Pancreas (tissue), 10 donors: ENCODE measurements at regions not wholly inside any gene's neighbourhood (a gene's known extent, or its start where the extent isn't known, plus 50 kb on each side); places are given as distances from the start of the nearest gene placed in this dataset.

Experiments
- ATAC-seq, 4 donors: fragments of 200-7000 bp; cut with Tn5 transposase; one replicate each; pipeline versions ENCODE4 v1.8.0 to v1.9.1; 2020; ENCODE audit warnings: mild to moderate bottlenecking in 4 of 4, moderate library complexity in 4 of 4
- DNase-seq, 6 donors: peaks; one replicate each; pipeline ENCODE4 v3.0.0-alpha.2; 2020
- FAIRE-seq: peaks from 2 replicates; lab custom pipeline; 2012; peaks lifted over from hg19 to GRCh38; lab: Jason Lieb, UNC
- H3K27ac ChIP-seq, 4 donors: fragments of 200-600 bp; sonication (generic); 1 replicate in 3 of 4; 2 replicates in 1 of 4; pipeline versions ENCODE4 v1.5.0 to v1.8.0; 2020
- H3K27me3 ChIP-seq, 4 donors: fragments of 200-600 bp; one replicate each; pipeline ENCODE4 v1.8.0; 2021
- H3K36me3 ChIP-seq, 3 donors: fragments of 200-600 bp; sonication (generic) in 1 of 3; one replicate each; pipeline versions ENCODE4 v1.5.0 to v1.8.0; 2020 to 2021
- H3K4me1 ChIP-seq, 3 donors: fragments of 200-600 bp; one replicate each; pipeline ENCODE4 v1.8.0; 2021
- H3K4me3 ChIP-seq, 4 donors: fragments of 200-600 bp; sonication (generic) in 2 of 4; one replicate each; pipeline versions ENCODE4 v1.5.0 to v1.8.0; 2020 to 2021
- H3K9me3 ChIP-seq, 4 donors: fragments of 200-600 bp; one replicate each; pipeline ENCODE4 v1.8.0; 2021
- WGBS, 2 donors: extraction: QIAGEN DNeasy Blood & Tissue Kit; methylation state at CpG; one replicate each; pipeline ENCODE4 v1.1.7; 2013; 5-methylcytosine and 5-hydroxymethylcytosine counted together
- intact Hi-C, 3 donors: fragments of 100-400 bp; cut with DNase I; formaldehyde crosslinking; loops; one replicate each; pipeline versions ENCODE4 v1.11.1 to v1.14.2; 2022
- TF ChIP-seq, protein P1 (sequence below), 4 donors: fragments of 200-600 bp; sonication (generic) in 3 of 4; IDR thresholded peaks; one replicate each; pipeline versions ENCODE4 v1.5.0 to v1.8.0; 2021; ENCODE audit warnings: antibody characterized with exemption in 4 of 4
- donor health status: healthy with polysubstance abuse.
- donor health status: DM: no; HTN: no; CAD: no; lungs with moderate emphysema.
- donor health status: DM: no; HTN: no; CAD: no.
- donor health status: control.
- donor health status: control.
- donor health status: Bipolar disorder and iron deficiency.
- donor health status: DM: yes; HTN: yes; CAD: no.
- donor health status: DM: no; HTN: no; CAD: no.
- donor health status: DM: no; HTN: no; CAD: no.
- donor health status: DM: yes; HTN: yes; CAD: no.

DNA sequence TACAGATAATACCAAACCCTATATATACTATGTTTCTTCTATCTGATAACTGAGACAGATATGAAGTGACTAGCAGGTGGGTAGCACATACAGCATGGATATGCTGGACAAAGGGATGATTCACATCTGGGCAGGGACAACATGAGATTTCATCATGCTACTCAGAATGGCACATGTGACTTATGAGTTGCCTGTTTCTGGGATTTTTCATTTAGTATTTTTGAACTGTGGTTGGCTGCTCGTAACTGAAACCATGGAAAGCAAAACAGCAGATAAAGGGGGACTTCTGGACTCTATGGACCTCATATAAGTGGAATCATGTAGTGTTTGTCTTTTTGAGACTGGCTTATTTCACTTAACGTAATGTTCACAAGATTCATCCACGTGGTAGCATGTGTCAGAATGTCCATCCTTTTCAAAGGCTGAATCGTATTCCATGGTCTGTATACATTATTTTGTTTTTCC lies 883.0 kb downstream of the TBC1D22A start:
- Histone ChIP-seq H3K4me3 (no peak overlapping the region), H3K4me1 (no peaks in the 10 kb centered on the region), H3K27me3 (no peaks in the 10 kb centered on the region), H3K27ac (no peak overlapping the region), H3K9me3 (no peaks in the 10 kb centered on the region), H3K36me3 (no peaks in the 10 kb centered on the region)
- 60 to 68% methylated on average over 4 of the region's 4 CpGs for WGBS, 2 donors
- no peak for DNase-seq
- FAIRE-seq: no peak
- no peak for ATAC-seq
- intact Hi-C loops: no loop called here
- TF ChIP-seq, protein P1, sequence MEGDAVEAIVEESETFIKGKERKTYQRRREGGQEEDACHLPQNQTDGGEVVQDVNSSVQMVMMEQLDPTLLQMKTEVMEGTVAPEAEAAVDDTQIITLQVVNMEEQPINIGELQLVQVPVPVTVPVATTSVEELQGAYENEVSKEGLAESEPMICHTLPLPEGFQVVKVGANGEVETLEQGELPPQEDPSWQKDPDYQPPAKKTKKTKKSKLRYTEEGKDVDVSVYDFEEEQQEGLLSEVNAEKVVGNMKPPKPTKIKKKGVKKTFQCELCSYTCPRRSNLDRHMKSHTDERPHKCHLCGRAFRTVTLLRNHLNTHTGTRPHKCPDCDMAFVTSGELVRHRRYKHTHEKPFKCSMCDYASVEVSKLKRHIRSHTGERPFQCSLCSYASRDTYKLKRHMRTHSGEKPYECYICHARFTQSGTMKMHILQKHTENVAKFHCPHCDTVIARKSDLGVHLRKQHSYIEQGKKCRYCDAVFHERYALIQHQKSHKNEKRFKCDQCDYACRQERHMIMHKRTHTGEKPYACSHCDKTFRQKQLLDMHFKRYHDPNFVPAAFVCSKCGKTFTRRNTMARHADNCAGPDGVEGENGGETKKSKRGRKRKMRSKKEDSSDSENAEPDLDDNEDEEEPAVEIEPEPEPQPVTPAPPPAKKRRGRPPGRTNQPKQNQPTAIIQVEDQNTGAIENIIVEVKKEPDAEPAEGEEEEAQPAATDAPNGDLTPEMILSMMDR (IDR thresholded peaks at IDR 0.05): no peak

DNA sequence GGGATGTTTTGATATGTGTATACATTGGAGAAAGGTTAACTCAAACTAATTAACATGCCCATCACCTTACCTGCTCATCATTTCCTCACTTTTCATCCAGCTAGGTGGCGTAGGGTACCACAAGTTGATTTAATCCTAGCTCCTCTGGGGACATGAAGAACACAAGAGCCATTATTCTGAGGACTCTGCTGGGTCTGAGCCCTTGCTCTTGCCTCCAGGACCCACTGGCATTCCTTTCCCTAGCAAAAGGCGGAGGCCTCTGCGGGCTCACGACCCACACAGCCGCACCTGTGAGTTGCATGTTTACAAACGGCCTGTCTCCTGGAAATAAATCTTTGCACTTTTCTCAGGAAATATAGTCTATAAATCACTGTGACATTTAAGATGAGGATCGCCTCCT lies 871.9 kb downstream of the TBC1D22A start:
- no peak for DNase-seq
- TF ChIP-seq, protein P1 (IDR thresholded peaks at IDR 0.05): no peak

DNA sequence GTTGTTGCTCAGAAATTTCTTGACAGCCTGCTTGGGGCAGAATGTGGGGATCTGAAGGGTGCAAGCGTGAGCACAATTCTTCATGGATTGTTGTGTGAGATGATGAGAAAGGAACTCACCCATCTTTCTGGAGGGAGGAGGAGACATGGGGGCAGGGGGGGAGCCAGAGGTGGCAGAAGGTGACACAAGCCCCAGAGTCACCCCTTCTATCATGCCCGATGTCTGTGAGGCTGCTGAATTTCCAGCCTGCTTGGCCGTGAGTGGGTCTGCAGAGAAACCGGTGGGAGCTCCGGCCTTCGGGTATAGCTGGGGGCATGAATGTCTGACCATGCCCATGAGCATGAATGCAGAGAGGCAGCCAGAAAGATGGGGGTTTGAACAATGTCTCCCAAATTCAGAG lies 870.7 kb downstream of the TBC1D22A start:
- Histone ChIP-seq H3K27me3 (peaks cover 0 to 3% (median 0%) of the 10 kb centered on the region in 4 donors), H3K27ac (no peak overlapping the region), H3K4me1 (no peaks in the 10 kb centered on the region), H3K36me3 (no peaks in the 10 kb centered on the region), H3K9me3 (no peaks in the 10 kb centered on the region), H3K4me3 (no peak overlapping the region)
- FAIRE-seq: no peak
- no peak for ATAC-seq
- DNase-seq: no peak
- TF ChIP-seq, protein P1 (IDR thresholded peaks at IDR 0.05): no peak
- WGBS, 2 donors: 80 to 90% methylated on average over 6 of the region's 6 CpGs
- intact Hi-C loops: loop anchor here in 1 of 3 donors (5.0 kb wide), 1 partner anchor 51 kb away; no protein-coding TSS in a partner anchor

More for the DNA sequence above, 871.9 kb downstream of the TBC1D22A start:
- no peak overlapping the region for H3K4me3 ChIP-seq
- no peaks in the 10 kb centered on the region for H3K36me3 ChIP-seq
- intact Hi-C loops: loop anchor here in 1 of 3 donors (5.0 kb wide), 1 partner anchor 52 kb away; no protein-coding TSS in a partner anchor
- H3K27me3 ChIP-seq: peaks cover 0 to 3% (median 0%) of the 10 kb centered on the region in 4 donors
- no peak overlapping the region for H3K27ac ChIP-seq
- ATAC-seq (no peak), FAIRE-seq (no peak)
- no peaks in the 10 kb centered on the region for H3K9me3 ChIP-seq
- H3K4me1 ChIP-seq: no peaks in the 10 kb centered on the region
- WGBS, 2 donors: 45 to 49% methylated on average over 7 of the region's 7 CpGs

DNA sequence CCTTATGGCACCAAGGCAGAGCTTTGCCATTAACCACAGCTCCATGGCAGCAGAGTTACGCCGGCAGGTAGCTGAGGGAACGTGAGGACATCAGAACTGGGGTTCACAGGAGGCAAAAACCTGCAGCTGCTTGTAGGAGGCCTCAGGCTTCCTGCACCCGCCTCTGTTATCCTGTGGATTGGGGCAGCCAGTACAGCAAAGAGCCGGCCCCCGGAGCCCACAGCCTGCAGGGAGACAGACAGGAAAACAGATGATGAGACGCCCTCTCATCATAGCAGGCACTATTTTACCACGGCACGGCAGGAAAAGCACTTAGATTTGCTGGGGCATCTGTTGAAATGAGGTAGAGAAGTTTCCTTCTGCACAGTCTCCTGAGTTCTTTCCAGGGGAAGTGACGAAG lies 870.3 kb downstream of the TBC1D22A start:
- WGBS, 2 donors: 46 to 54% methylated on average over 10 of the region's 10 CpGs
- H3K9me3 ChIP-seq: no peaks in the 10 kb centered on the region
- FAIRE-seq: no peak
- no peak overlapping the region for H3K27ac ChIP-seq
- H3K36me3 ChIP-seq: no peaks in the 10 kb centered on the region
- TF ChIP-seq, protein P1 (IDR thresholded peaks at IDR 0.05): no peak
- no peak overlapping the region for H3K4me3 ChIP-seq
- ATAC-seq: no peak
- no peak for DNase-seq
- intact Hi-C loops: loop anchor here in 1 of 3 donors (5.0 kb wide), 1 partner anchor 50 kb away; no protein-coding TSS in a partner anchor
- H3K27me3 ChIP-seq: peaks cover 0 to 3% (median 0%) of the 10 kb centered on the region in 4 donors
- H3K4me1 ChIP-seq: no peaks in the 10 kb centered on the region

DNA sequence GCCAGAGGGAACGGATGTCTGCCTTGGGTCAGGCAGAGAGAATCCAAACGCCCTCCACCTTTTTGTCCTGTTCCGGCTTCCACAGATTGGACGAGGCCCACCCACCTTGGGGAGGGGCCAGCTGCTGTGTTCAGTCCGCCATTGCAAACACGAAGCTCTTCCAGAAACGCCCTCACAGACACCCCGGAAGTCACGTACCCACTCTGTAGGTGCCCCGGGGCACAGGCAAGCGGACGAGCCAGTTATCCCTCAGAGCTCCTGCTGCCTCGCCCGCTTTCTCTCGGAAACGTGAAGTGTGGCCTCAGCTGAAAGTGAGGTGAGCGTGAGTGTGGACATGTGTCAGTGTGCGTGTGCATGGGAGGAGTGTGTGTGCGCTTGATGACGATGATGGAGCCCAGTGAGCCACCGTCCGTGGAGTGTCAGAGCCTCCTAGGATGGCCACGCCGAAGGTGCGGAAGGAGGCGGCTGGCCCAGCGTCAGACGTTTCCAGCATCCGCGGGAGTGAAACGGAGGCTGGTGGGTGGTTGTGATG lies 869.2 kb downstream of the TBC1D22A start:
- 70 to 79% methylated on average over 31 of the region's 31 CpGs for WGBS, 2 donors
- ATAC-seq (no peak), FAIRE-seq (no peak), DNase-seq (no peak)
- intact Hi-C loops: loop anchor here in 1 of 3 donors (5.0 kb wide), 1 partner anchor 49 kb away; no protein-coding TSS in a partner anchor
- no peaks in the 10 kb centered on the region for H3K4me1 ChIP-seq
- H3K36me3 ChIP-seq: no peaks in the 10 kb centered on the region
- H3K27me3 ChIP-seq: peaks cover 0 to 3% (median 0%) of the 10 kb centered on the region in 4 donors
- H3K9me3 ChIP-seq: no peaks in the 10 kb centered on the region
- no peak overlapping the region for H3K4me3 ChIP-seq
- no peak overlapping the region for H3K27ac ChIP-seq
- TF ChIP-seq, protein P1 (IDR thresholded peaks at IDR 0.05): no peak
